ENCODE measurements at regions not wholly inside any gene's neighbourhood (a gene's known extent, or its start where the extent isn't known, plus 50 kb on each side); places are given as distances from the start of the nearest gene placed in this dataset.
A peak's percentile ranks its signal among the peaks of the same experiment; 100 is the strongest.

- H3K4me3 ChIP-seq (ENCODE audit: low read length) = no peak overlapping the region
- peaks cover 3% of the 10 kb centered on the region for H3K27me3 ChIP-seq (ENCODE audit: control insufficient read depth, insufficient read depth, low read length)
- WGBS (ENCODE audit: insufficient coverage, low lambda C conversion rate) = 100% methylated on average over 2 of the region's 6 CpGs
- H3K4me1 ChIP-seq (ENCODE audit: control insufficient read depth, insufficient read depth, low read length) = no peaks in the 10 kb centered on the region
- no peaks in the 10 kb centered on the region for H3K36me3 ChIP-seq (ENCODE audit: control insufficient read depth, insufficient read depth, low read length)
- no peaks in the 10 kb centered on the region for H3K9me3 ChIP-seq (ENCODE audit: control insufficient read depth, low read depth, low read length)
- DNase-seq = no peak
- no peak overlapping the region for H3K27ac ChIP-seq (ENCODE audit: low read length)
These were observed 87.8 kb downstream of the TBXT start for GRCh38 chr6:166079841-166080240.

- Histone ChIP-seq H3K27me3 (ENCODE audit: control insufficient read depth, insufficient read depth, low read length) (peaks cover 3% of the 10 kb centered on the region), H3K4me3 (ENCODE audit: low read length) (no peak overlapping the region), H3K27ac (ENCODE audit: low read length) (no peak overlapping the region), H3K4me1 (ENCODE audit: control insufficient read depth, insufficient read depth, low read length) (no peaks in the 10 kb centered on the region), H3K36me3 (ENCODE audit: control insufficient read depth, insufficient read depth, low read length) (no peaks in the 10 kb centered on the region), H3K9me3 (ENCODE audit: control insufficient read depth, low read depth, low read length) (no peaks in the 10 kb centered on the region)
- 60% methylated on average over 1 of the region's 3 CpGs for WGBS (ENCODE audit: insufficient coverage, low lambda C conversion rate)
- DNase-seq = no peak
These were observed 89.4 kb downstream of the TBXT start for GRCh38 chr6:166078294-166078693.

GRCh38 chr6:166076625-166077024, 91.0 kb downstream of the TBXT start:
- Histone ChIP-seq H3K36me3 (ENCODE audit: control insufficient read depth, insufficient read depth, low read length) (no peaks in the 10 kb centered on the region), H3K27me3 (ENCODE audit: control insufficient read depth, insufficient read depth, low read length) (peaks cover 3% of the 10 kb centered on the region), H3K27ac (ENCODE audit: low read length) (no peak overlapping the region), H3K9me3 (ENCODE audit: control insufficient read depth, low read depth, low read length) (no peaks in the 10 kb centered on the region), H3K4me1 (ENCODE audit: control insufficient read depth, insufficient read depth, low read length) (no peaks in the 10 kb centered on the region), H3K4me3 (ENCODE audit: low read length) (no peak overlapping the region)
- no CpG with 5 or more reads among the region's 4 CpGs for WGBS (ENCODE audit: insufficient coverage, low lambda C conversion rate)
- no peak for DNase-seq

GRCh38 chr6:166075925-166076324, 91.7 kb downstream of the TBXT start:
- Histone ChIP-seq H3K4me3 (ENCODE audit: low read length) (no peak overlapping the region), H3K27ac (ENCODE audit: low read length) (no peak overlapping the region), H3K36me3 (ENCODE audit: control insufficient read depth, insufficient read depth, low read length) (no peaks in the 10 kb centered on the region), H3K9me3 (ENCODE audit: control insufficient read depth, low read depth, low read length) (no peaks in the 10 kb centered on the region), H3K27me3 (ENCODE audit: control insufficient read depth, insufficient read depth, low read length) (peaks cover 3% of the 10 kb centered on the region), H3K4me1 (ENCODE audit: control insufficient read depth, insufficient read depth, low read length) (no peaks in the 10 kb centered on the region)
- DNase-seq = no peak
- WGBS (ENCODE audit: insufficient coverage, low lambda C conversion rate) = no CpG with 5 or more reads among the region's 5 CpGs

- 86% methylated on average over 1 of the region's 2 CpGs for WGBS (ENCODE audit: insufficient coverage, low lambda C conversion rate)
- Histone ChIP-seq H3K27ac (ENCODE audit: low read length) (no peak overlapping the region), H3K36me3 (ENCODE audit: control insufficient read depth, insufficient read depth, low read length) (no peaks in the 10 kb centered on the region), H3K9me3 (ENCODE audit: control insufficient read depth, low read depth, low read length) (no peaks in the 10 kb centered on the region), H3K4me3 (ENCODE audit: low read length) (no peak overlapping the region), H3K27me3 (ENCODE audit: control insufficient read depth, insufficient read depth, low read length) (peaks cover 3% of the 10 kb centered on the region), H3K4me1 (ENCODE audit: control insufficient read depth, insufficient read depth, low read length) (no peaks in the 10 kb centered on the region)
- DNase-seq = no peak
These were observed 92.5 kb downstream of the TBXT start for GRCh38 chr6:166075186-166075585.

- no peak for DNase-seq
- no peaks in the 10 kb centered on the region for H3K36me3 ChIP-seq (ENCODE audit: control insufficient read depth, insufficient read depth, low read length)
- no peak overlapping the region for H3K27ac ChIP-seq (ENCODE audit: low read length)
- H3K27me3 ChIP-seq (ENCODE audit: control insufficient read depth, insufficient read depth, low read length) = peaks cover 3% of the 10 kb centered on the region
- no peaks in the 10 kb centered on the region for H3K4me1 ChIP-seq (ENCODE audit: control insufficient read depth, insufficient read depth, low read length)
- H3K4me3 ChIP-seq (ENCODE audit: low read length) = no peak overlapping the region
- WGBS (ENCODE audit: insufficient coverage, low lambda C conversion rate) = no CpG with 5 or more reads among the region's 9 CpGs
- H3K9me3 ChIP-seq (ENCODE audit: control insufficient read depth, low read depth, low read length) = no peaks in the 10 kb centered on the region
These were observed 94.6 kb downstream of the TBXT start for GRCh38 chr6:166073082-166073481.

GRCh38 chr6:166068768-166069167, 98.9 kb downstream of the TBXT start:
- no peaks in the 10 kb centered on the region for H3K36me3 ChIP-seq (ENCODE audit: control insufficient read depth, insufficient read depth, low read length)
- H3K4me1 ChIP-seq (ENCODE audit: control insufficient read depth, insufficient read depth, low read length) = no peaks in the 10 kb centered on the region
- H3K4me3 ChIP-seq (ENCODE audit: low read length) = no peak overlapping the region
- WGBS (ENCODE audit: insufficient coverage, low lambda C conversion rate) = 100% methylated on average over 1 of the region's 3 CpGs
- H3K9me3 ChIP-seq (ENCODE audit: control insufficient read depth, low read depth, low read length) = no peaks in the 10 kb centered on the region
- H3K27ac ChIP-seq (ENCODE audit: low read length) = no peak overlapping the region
- no peaks in the 10 kb centered on the region for H3K27me3 ChIP-seq (ENCODE audit: control insufficient read depth, insufficient read depth, low read length)
- no peak for DNase-seq

- Histone ChIP-seq H3K27me3 (ENCODE audit: control insufficient read depth, insufficient read depth, low read length) (no peaks in the 10 kb centered on the region), H3K36me3 (ENCODE audit: control insufficient read depth, insufficient read depth, low read length) (no peaks in the 10 kb centered on the region), H3K9me3 (ENCODE audit: control insufficient read depth, low read depth, low read length) (peaks cover 2% of the 10 kb centered on the region), H3K4me1 (ENCODE audit: control insufficient read depth, insufficient read depth, low read length) (no peaks in the 10 kb centered on the region), H3K27ac (ENCODE audit: low read length) (no peak overlapping the region), H3K4me3 (ENCODE audit: low read length) (no peak overlapping the region)
- 13% methylated on average over 1 of the region's 10 CpGs for WGBS (ENCODE audit: insufficient coverage, low lambda C conversion rate)
- peak; percentile 44 to 74 for DNase-seq
These were observed 109.4 kb downstream of the TBXT start for GRCh38 chr6:166058064-166058739.

- H3K36me3 ChIP-seq (ENCODE audit: control insufficient read depth, insufficient read depth, low read length) = no peaks in the 10 kb centered on the region
- H3K4me3 ChIP-seq (ENCODE audit: low read length) = no peak overlapping the region
- no peak overlapping the region for H3K27ac ChIP-seq (ENCODE audit: low read length)
- no peaks in the 10 kb centered on the region for H3K4me1 ChIP-seq (ENCODE audit: control insufficient read depth, insufficient read depth, low read length)
- H3K9me3 ChIP-seq (ENCODE audit: control insufficient read depth, low read depth, low read length) = peaks cover 6% of the 10 kb centered on the region
- DNase-seq = no peak
- 82% methylated on average over 2 of the region's 2 CpGs for WGBS (ENCODE audit: insufficient coverage, low lambda C conversion rate)
- no peaks in the 10 kb centered on the region for H3K27me3 ChIP-seq (ENCODE audit: control insufficient read depth, insufficient read depth, low read length)
These were observed 110.2 kb downstream of the TBXT start for GRCh38 chr6:166057431-166057830.

GRCh38 chr6:166056637-166057036, 111.0 kb downstream of the TBXT start:
- Histone ChIP-seq H3K27me3 (ENCODE audit: control insufficient read depth, insufficient read depth, low read length) (no peaks in the 10 kb centered on the region), H3K27ac (ENCODE audit: low read length) (no peak overlapping the region), H3K36me3 (ENCODE audit: control insufficient read depth, insufficient read depth, low read length) (no peaks in the 10 kb centered on the region), H3K4me1 (ENCODE audit: control insufficient read depth, insufficient read depth, low read length) (no peaks in the 10 kb centered on the region), H3K4me3 (ENCODE audit: low read length) (no peak overlapping the region), H3K9me3 (ENCODE audit: control insufficient read depth, low read depth, low read length) (peaks cover 14% of the 10 kb centered on the region)
- WGBS (ENCODE audit: insufficient coverage, low lambda C conversion rate) = 100% methylated on average over 2 of the region's 4 CpGs
- DNase-seq = no peak

- WGBS (ENCODE audit: insufficient coverage, low lambda C conversion rate) = no CpG with 5 or more reads among the region's 5 CpGs
- no peak overlapping the region for H3K4me3 ChIP-seq (ENCODE audit: low read length)
- no peaks in the 10 kb centered on the region for H3K36me3 ChIP-seq (ENCODE audit: control insufficient read depth, insufficient read depth, low read length)
- H3K9me3 ChIP-seq (ENCODE audit: control insufficient read depth, low read depth, low read length) = peaks cover 14% of the 10 kb centered on the region
- no peaks in the 10 kb centered on the region for H3K4me1 ChIP-seq (ENCODE audit: control insufficient read depth, insufficient read depth, low read length)
- H3K27ac ChIP-seq (ENCODE audit: low read length) = no peak overlapping the region
- H3K27me3 ChIP-seq (ENCODE audit: control insufficient read depth, insufficient read depth, low read length) = no peaks in the 10 kb centered on the region
- no peak for DNase-seq
These were observed 111.8 kb downstream of the TBXT start for GRCh38 chr6:166055801-166056200.
